Esophagus squamous epithelium (tissue), 4 donors: ENCODE measurements at regions not wholly inside any gene's neighbourhood (a gene's known extent, or its start where the extent isn't known, plus 50 kb on each side); places are given as distances from the start of the nearest gene placed in this dataset.

Experiments
- CTCF ChIP-seq, 6 experiments: fragments of 450-650 bp in 4 of 6; fragments of 200-600 bp in 2 of 6; sonication (generic) in 2 of 6; IDR thresholded peaks; one replicate each; pipeline ENCODE4 v1.5.1; 2016 to 2019; ENCODE audit warnings: antibody characterized with exemption in 6 of 6, mild to moderate bottlenecking in 4 of 6, moderate library complexity in 4 of 6
- POLR2A ChIP-seq, 4 donors: fragments of 450-650 bp; IDR thresholded peaks; one replicate each; pipeline ENCODE4 v1.6.1; 2017; ENCODE audit warnings: antibody characterized with exemption in 4 of 4, mild to moderate bottlenecking in 4 of 4, moderate library complexity in 3 of 4

- no peak for TF ChIP-seq CTCF (IDR thresholded peaks at IDR 0.05)
- no peak for TF ChIP-seq POLR2A (IDR thresholded peaks at IDR 0.05)
These were observed 635.4 kb upstream of the ATXN7L3B start for GRCh38 chr12:73902260-73902659.
